ENCODE measurements at regions not wholly inside any gene's neighbourhood (a gene's known extent, or its start where the extent isn't known, plus 50 kb on each side); places are given as distances from the start of the nearest gene placed in this dataset.
A peak's percentile ranks its signal among the peaks of the same experiment; 100 is the strongest.
"Not testable (repeated sequence)": the region's sequence is repeated elsewhere in the genome, so short reads cannot be mapped to it uniquely, and the experiment has no call there.

- no peak for DNase-seq (ENCODE audit: low spot score)
Measured at GRCh38 chr4:132670557-132670956, 478.5 kb upstream of the PCDH10 start.

- DNase-seq (ENCODE audit: low spot score): no peak
Measured at GRCh38 chr4:132683957-132684356, 465.1 kb upstream of the PCDH10 start.

- DNase-seq (ENCODE audit: low spot score): peak; percentile 73
Measured at GRCh38 chr4:132691026-132691425, 458.1 kb upstream of the PCDH10 start.

- peak; percentile 36 for DNase-seq (ENCODE audit: low spot score)
Measured at GRCh38 chr4:132691668-132692067, 457.4 kb upstream of the PCDH10 start.

- DNase-seq (ENCODE audit: low spot score): no peak
Measured at GRCh38 chr4:132694775-132695174, 454.3 kb upstream of the PCDH10 start.

GRCh38 chr4:132697505-132697904, 451.6 kb upstream of the PCDH10 start:
- DNase-seq (ENCODE audit: low spot score): not testable (repeated sequence)

- DNase-seq (ENCODE audit: low spot score): no peak
Measured at GRCh38 chr4:132707955-132708354, 441.1 kb upstream of the PCDH10 start.

- no peak for DNase-seq (ENCODE audit: low spot score)
Measured at GRCh38 chr4:132709056-132709455, 440.0 kb upstream of the PCDH10 start.

GRCh38 chr4:132710971-132711370, 438.1 kb upstream of the PCDH10 start:
- no peak for DNase-seq (ENCODE audit: low spot score)

- no peak for DNase-seq (ENCODE audit: low spot score)
Measured at GRCh38 chr4:132737344-132737743, 411.8 kb upstream of the PCDH10 start.

GRCh38 chr4:132759199-132759780, 389.8 kb upstream of the PCDH10 start:
- DNase-seq (ENCODE audit: low spot score): no peak

- no peak for DNase-seq (ENCODE audit: low spot score)
Measured at GRCh38 chr4:132763465-132763864, 385.6 kb upstream of the PCDH10 start.

GRCh38 chr4:132767901-132768300, 381.2 kb upstream of the PCDH10 start:
- no peak for DNase-seq (ENCODE audit: low spot score)

GRCh38 chr4:132770776-132771175, 378.3 kb upstream of the PCDH10 start:
- DNase-seq (ENCODE audit: low spot score): no peak

GRCh38 chr4:132792310-132792709, 356.8 kb upstream of the PCDH10 start:
- DNase-seq (ENCODE audit: low spot score): no peak

- no peak for DNase-seq (ENCODE audit: low spot score)
Measured at GRCh38 chr4:132797856-132798255, 351.2 kb upstream of the PCDH10 start.

GRCh38 chr4:132809298-132810032, 339.6 kb upstream of the PCDH10 start:
- no peak for DNase-seq (ENCODE audit: low spot score)

GRCh38 chr4:132813061-132813460, 336.0 kb upstream of the PCDH10 start:
- DNase-seq (ENCODE audit: low spot score): not testable (repeated sequence)

- no peak for DNase-seq (ENCODE audit: low spot score)
Measured at GRCh38 chr4:132818091-132818490, 331.0 kb upstream of the PCDH10 start.

GRCh38 chr4:132823419-132823818, 325.7 kb upstream of the PCDH10 start:
- DNase-seq (ENCODE audit: low spot score): no peak

- no peak for DNase-seq (ENCODE audit: low spot score)
Measured at GRCh38 chr4:132824761-132825160, 324.3 kb upstream of the PCDH10 start.

GRCh38 chr4:132827522-132827921, 321.6 kb upstream of the PCDH10 start:
- no peak for DNase-seq (ENCODE audit: low spot score)

GRCh38 chr4:132838244-132838643, 310.9 kb upstream of the PCDH10 start:
- no peak for DNase-seq (ENCODE audit: low spot score)

GRCh38 chr4:132839070-132839469, 310.0 kb upstream of the PCDH10 start:
- DNase-seq (ENCODE audit: low spot score): no peak

Data from umbilical cord (tissue), 1 donor.